GM19467 (cell line): ENCODE measurements at regions not wholly inside any gene's neighbourhood (a gene's known extent, or its start where the extent isn't known, plus 50 kb on each side); places are given as distances from the start of the nearest gene placed in this dataset.
"Not testable (repeated sequence)": the region's sequence is repeated elsewhere in the genome, so short reads cannot be mapped to it uniquely, and the experiment has no call there.

Experiments
- ATAC-seq: cut with Tn5 transposase; IDR thresholded peaks from one replicate; pipeline ENCODE4 v1.9.1; 2021; ENCODE audit warnings: mild to moderate bottlenecking, moderate library complexity; ENCODE audit not compliant: unreplicated experiment

DNA sequence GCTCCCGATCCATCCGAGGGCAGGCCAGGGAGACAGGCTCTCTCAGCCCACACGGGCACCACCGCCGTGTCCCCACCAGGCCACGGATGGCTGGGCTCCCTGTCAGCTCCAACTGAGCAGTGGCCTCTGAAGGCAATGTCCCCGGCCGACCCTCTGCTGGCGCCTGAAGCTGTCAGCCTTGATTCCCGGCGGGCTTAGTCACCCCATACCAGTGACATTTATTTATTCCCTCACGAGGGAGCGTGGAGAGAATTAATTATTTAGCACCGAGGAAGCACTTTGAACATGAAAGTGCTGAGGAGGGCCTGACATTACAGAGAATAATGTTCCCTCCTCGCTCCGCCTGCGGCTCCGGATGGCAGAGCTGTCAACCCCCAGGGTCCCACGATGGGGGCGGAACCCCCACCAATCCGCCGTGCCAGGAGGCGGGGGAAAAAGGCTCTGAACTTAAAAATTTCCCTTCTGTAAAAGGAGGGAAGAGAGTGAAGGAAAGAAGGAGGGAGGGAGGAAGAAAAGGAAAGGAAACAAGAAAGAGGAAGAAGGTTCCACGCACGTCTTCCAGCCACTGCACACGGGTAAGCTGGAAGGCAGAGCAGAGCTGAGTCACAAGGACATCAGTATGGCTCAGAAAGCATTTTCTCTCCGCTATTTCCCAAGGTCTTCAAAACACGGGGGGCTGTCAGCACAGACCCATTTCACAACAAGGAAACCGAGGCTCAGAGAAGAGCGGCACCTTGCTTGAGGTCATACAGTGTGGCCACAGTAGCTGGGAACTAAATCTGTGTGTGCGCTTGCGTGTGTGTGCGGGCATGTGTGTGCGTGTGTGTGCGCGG, 108.7 kb upstream of the NCOR2 start:
- ATAC-seq: no peak

GRCh38 chr12:124674937-124675336, 107.5 kb upstream of the NCOR2 start:
- ATAC-seq: no peak

GRCh38 chr12:124673801-124674617, 106.6 kb upstream of the NCOR2 start:
- no peak for ATAC-seq

- ATAC-seq: not testable (repeated sequence)
These were observed 101.9 kb upstream of the NCOR2 start for GRCh38 chr12:124669271-124669721.

DNA sequence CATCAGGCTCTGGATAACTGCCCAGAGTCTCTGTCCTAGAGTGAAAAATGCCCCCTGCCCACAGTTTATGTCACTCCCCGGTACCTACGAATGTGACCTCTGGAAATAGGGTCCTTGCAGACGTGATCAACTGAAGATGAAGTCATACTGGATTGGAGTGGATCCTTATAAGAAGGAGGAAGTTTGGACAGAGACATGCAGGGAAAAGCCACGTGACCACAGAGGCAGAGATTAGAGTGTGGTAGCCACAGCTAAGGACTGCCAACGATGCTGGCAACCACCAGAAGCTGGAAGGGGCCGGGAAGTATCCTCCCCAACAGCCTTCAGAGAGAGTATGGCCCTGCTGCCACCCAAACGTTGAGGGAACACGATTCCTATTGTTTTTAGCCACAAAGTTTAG, 101.2 kb upstream of the NCOR2 start:
- ATAC-seq: no peak

DNA sequence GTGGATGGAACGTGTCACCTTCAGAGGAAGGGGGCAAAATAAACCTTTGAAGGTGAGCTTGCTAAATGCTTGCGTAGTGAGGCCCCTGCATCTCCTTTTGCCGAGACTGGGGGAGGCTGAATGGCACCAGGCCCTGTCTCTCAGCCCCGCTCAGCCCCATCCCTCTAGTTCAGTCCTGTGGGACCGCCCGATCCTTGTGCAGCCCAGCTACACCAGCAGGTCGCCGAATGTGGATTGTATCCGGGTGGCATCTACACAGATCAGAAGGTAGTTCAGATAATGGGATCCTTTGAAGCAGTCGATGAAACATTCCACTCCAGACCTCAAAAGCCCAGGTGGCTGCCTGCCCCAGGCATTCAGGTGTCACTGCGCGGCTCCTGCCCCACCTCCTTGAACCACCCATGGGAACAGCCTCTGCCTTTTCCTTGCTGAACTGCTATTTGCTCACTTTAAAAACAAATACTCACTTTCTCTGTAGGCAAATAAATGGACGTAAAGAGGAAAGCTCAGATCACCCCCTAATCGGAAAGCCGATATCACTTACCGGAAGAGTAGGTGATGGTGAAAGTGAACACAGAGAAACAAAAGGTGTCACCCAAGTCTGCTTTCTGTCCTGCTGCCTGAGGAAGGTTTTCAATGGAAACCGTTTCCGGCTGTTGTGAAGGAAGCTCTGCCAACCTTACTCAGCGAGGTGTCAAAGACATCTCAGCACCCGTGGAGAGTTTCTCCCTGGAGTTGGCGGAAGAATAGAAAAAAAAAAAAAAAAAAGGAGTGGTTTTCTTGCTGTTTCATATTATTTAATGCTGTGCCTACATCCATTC, 100.3 kb upstream of the NCOR2 start:
- ATAC-seq: no peak

DNA sequence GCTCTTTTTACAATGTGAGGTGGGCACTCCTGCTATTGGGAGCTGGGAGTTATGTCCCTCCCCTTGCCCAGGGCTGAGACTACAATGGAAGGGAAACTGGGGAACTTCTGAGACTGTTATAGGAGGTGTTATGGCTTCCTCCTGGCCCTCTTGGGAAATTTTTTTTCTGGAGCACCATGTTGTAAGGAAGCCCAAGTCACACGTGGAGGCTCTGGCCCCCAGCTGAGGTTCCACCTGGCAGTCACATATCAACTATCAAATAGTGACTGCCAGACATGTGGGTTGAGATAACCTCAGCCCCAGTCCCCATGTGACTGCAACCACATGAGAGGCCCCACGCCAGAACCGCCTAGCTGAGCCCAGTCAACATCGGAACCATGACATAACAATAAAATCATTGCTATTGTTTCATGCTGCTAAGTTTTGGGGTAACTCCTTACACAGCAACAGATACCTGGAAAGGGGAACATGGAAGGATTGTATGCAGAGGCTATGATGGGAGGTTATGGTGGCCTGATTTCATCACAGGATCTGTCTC, 99.4 kb upstream of the NCOR2 start:
- no peak for ATAC-seq

DNA sequence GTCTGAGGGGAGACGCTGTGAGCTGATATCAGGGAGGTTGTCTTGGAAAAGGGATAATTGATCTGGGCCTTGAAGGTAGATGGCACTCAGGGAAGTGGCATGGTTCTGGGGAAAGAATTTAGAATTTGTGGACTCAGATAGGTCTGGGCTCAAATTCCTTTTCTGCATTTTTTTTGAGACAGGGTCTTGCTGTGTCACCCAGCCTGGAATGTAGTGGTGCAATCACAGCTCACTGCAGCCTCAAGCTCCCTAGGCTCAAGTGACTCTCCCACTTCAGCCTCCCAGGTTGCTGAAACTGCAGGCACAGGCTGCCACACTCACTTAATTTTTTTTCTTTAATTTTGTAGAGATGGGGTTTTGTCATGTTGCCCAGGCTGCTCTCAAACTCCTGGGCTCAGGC, 98.1 kb upstream of the NCOR2 start:
- no peak for ATAC-seq

DNA sequence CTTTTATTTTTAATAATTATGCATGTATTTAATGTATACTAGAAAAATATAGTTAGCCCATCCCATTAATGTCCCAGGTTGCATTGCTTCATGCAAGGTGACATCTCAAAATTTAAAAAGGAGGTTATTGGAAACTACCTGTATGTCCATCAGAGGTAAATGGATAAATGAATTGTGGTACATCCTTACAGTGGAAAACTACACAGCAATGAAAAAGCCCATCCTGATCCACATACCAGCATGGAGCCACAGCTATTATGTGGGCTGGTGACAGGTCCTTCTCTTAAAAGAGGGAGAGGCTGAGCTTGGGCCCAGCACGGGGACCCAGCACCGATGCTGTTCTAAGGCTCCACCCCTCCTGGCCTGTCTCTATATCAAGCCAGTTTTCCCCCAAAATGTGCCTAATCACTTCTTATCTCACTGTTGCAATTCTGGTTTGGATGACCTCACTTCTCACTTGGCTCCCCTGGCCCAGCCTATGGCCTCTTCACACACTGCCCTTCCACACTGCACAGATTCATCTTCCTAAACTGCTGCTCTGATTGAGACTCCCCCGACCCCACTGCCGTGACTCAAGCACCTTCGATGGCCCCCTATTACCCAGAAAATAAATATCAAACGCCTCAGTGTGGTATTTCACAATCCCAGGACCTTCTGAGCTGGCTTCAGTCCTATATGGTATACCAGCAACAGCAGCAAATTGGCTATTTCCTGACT, 97.1 kb upstream of the NCOR2 start:
- no peak for ATAC-seq

DNA sequence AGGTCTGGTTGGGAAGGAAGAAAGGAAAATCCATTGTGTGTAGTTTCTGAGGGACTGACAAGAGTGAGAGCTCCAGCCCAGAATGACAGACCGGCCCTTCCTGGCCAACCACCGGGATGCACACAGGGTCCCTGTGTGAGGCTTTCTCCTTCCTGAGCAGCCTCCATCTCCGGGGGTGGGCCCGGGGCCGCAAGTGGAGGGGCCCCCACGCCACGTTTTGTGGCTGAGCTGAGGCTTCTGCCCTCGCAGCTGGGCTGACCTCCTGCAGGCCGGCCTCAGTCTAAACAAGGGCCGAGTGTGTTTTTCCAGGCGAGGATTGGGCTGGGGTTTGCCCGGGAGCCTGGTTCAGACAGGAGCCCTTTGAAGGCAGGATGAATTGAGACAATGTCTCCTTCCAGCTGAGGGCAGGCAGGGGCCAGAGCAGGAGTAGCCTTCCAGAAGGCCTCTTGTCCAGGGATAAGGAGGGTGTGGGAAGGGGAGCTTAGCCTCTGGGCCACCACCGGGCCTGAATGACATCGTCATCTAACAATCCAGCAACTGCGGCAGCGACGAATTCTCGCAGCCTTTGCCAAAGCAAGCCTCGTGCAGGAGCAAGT, 96.5 kb upstream of the NCOR2 start:
- no peak for ATAC-seq

GRCh38 chr12:124663206-124663605, 95.8 kb upstream of the NCOR2 start:
- no peak for ATAC-seq

- no peak for ATAC-seq
These were observed 93.9 kb upstream of the NCOR2 start for GRCh38 chr12:124661341-124661740.

DNA sequence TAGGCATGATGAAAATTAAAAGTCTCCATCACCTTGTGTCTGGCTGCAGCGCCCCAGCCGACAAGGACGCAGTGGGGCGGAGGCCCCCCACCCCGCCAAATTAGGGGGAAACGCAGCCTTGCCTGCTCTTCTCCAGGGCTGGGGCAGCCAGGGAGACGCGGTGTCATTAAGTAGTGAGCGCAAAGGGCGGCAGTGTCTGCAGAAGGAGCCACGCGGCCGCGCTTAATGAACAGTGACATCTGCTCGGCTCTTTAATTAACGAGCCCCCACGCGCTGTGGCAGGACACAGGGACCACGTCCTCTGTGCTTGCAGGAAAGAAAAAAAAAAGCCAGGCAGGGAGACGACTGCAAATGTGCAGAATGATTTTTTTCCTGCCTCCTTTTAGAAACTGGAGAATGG, 93.4 kb upstream of the NCOR2 start:
- no peak for ATAC-seq

GRCh38 chr12:124658806-124659402, 91.5 kb upstream of the NCOR2 start:
- no peak for ATAC-seq

DNA sequence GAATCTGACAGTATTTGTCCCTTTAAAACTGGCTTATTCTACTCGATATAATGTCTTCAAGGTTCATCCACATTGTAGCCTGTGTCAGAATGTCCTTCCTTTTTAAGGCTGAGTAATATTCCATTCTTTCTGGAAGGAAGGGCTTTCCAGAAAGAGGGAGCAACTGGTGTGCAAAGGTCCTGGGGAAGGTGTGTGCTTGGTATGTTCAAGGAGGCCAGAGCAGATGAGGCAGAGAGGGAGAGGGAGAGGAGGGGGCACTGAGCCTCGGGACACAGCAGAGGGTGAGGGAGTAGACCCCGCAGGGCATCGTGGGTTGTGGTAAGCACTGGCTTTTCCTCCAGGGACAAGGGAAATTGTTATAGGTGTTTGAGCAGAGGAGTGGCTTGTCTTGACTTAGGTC, 90.9 kb upstream of the NCOR2 start:
- ATAC-seq: no peak

- no peak for ATAC-seq
These were observed 89.6 kb upstream of the NCOR2 start for GRCh38 chr12:124656947-124657434.

DNA sequence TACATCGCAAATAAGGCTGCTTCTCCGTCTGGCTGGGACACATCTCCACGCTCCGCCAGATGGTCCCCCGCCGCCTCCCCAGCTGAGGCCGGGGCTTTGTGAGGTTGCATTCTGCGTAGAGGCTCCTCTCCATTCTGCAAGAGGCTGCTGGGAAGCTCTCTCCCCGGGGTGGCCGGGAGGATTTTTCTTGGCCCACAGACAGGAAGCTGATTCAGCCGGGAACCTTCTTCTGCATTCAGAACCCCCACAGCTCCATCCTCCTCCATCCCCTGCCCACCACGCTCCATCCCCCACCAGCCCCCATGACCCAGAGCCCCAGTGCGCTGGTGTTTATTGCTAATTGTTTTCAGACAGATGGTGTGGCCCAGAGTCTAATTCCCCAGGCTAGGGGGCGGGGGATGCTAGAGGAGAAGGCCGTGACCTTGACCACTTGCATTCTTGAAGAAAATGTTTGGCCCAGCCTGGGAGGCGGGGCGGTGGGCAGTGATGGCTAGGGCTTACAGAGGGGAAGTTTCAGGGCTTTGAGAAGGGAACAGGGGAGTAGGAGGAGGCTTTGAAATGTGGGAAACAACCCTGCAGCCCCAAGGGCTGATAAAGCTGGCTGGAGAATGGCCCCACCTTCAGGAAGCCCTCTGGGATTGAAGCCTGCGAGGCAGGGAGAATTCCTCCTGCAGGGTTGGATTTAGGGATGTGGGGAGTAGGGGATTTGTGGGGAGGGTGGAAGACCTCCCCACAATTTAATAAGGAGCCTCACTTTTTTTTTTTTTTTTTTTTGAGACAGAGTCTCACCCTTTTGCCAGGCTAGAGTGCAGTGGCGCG, 88.5 kb upstream of the NCOR2 start:
- no peak for ATAC-seq

DNA sequence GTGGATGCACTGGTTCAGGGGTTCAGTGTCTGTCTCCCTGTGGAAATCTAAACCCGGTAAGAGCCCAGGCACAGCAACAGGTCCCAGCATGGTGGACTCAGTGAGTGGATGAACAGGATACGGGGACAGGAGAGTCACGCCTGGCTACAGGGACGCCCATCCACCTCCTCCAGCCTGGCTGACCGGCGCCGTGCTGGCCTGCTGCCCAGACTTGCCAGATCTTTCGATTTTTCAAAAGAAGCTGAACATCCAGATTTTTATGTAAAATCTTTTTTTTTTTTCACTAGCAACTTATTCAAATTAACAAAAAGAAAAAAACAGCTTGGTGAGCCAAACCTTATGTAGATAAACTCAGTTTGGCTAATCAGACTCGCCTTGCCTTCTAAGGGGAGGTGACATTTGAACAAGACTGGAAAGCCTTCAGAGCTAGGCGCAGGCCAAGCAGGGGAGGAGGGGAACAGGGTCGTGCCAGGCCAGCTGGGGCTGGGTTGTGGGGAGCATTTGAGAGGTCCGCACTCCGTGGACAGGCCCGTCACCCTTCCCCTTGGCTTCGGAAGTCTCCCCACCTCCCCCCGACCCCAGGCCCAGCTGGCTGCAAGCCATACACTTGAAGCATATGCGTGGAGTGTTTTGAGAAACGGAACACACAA, 87.8 kb upstream of the NCOR2 start:
- no peak for ATAC-seq
